ENCODE measurements at regions not wholly inside any gene's neighbourhood (a gene's known extent, or its start where the extent isn't known, plus 50 kb on each side); places are given as distances from the start of the nearest gene placed in this dataset.

- TF ChIP-seq, protein P1, sequence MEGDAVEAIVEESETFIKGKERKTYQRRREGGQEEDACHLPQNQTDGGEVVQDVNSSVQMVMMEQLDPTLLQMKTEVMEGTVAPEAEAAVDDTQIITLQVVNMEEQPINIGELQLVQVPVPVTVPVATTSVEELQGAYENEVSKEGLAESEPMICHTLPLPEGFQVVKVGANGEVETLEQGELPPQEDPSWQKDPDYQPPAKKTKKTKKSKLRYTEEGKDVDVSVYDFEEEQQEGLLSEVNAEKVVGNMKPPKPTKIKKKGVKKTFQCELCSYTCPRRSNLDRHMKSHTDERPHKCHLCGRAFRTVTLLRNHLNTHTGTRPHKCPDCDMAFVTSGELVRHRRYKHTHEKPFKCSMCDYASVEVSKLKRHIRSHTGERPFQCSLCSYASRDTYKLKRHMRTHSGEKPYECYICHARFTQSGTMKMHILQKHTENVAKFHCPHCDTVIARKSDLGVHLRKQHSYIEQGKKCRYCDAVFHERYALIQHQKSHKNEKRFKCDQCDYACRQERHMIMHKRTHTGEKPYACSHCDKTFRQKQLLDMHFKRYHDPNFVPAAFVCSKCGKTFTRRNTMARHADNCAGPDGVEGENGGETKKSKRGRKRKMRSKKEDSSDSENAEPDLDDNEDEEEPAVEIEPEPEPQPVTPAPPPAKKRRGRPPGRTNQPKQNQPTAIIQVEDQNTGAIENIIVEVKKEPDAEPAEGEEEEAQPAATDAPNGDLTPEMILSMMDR (IDR thresholded peaks at IDR 0.05), result no peak
- H3K27me3 Mint-ChIP-seq (ENCODE audit: insufficient read depth, low read depth), result no peaks in the 10 kb centered on the region
- Histone ChIP-seq H3K27ac (no peak overlapping the region), H3K9ac (no peak overlapping the region), H3K27me3 (no peaks in the 10 kb centered on the region), H3K4me3 (no peak overlapping the region), H3F3A (ENCODE audit: low read depth) (no peaks in the 10 kb centered on the region), H3K4me2 (no peak overlapping the region), H3K9me3 (ENCODE audit: low read depth) (no peaks in the 10 kb centered on the region), H3K79me2 (ENCODE audit: low read depth) (no peaks in the 10 kb centered on the region), H4K20me1 (ENCODE audit: low read depth) (no peaks in the 10 kb centered on the region), H3K4me1 (no peaks in the 10 kb centered on the region), H3K36me3 (no peaks in the 10 kb centered on the region), H2AFZ (replicated peaks) (no peak overlapping the region)
- DNase-seq (ENCODE audit: low spot score), result no peak
- H3K9me3 Mint-ChIP-seq, result no peaks in the 10 kb centered on the region
- H3K36me3 Mint-ChIP-seq, result no peaks in the 10 kb centered on the region
- no peaks in the 10 kb centered on the region for H3K4me1 Mint-ChIP-seq
- no peak overlapping the region for H3K27ac Mint-ChIP-seq
- H3K4me3 Mint-ChIP-seq, result no peak overlapping the region
These were observed 53.2 kb upstream of the C4orf54 start for GRCh38 chr4:99710681-99711345.

- Histone ChIP-seq H3K4me1 (no peaks in the 10 kb centered on the region), H3K4me3 (no peak overlapping the region), H3K36me3 (no peaks in the 10 kb centered on the region), H3K27me3 (no peaks in the 10 kb centered on the region), H3K4me2 (no peak overlapping the region), H3F3A (ENCODE audit: low read depth) (no peaks in the 10 kb centered on the region), H2AFZ (replicated peaks) (no peak overlapping the region), H3K27ac (no peak overlapping the region), H3K79me2 (ENCODE audit: low read depth) (no peaks in the 10 kb centered on the region), H3K9ac (no peak overlapping the region), H4K20me1 (ENCODE audit: low read depth) (no peaks in the 10 kb centered on the region), H3K9me3 (ENCODE audit: low read depth) (no peaks in the 10 kb centered on the region)
- Mint-ChIP-seq H3K36me3 (no peaks in the 10 kb centered on the region), H3K4me1 (no peaks in the 10 kb centered on the region), H3K9me3 (no peaks in the 10 kb centered on the region), H3K27me3 (ENCODE audit: insufficient read depth, low read depth) (no peaks in the 10 kb centered on the region), H3K4me3 (no peak overlapping the region), H3K27ac (no peak overlapping the region)
- DNase-seq (ENCODE audit: low spot score), result no peak
- TF ChIP-seq, protein P1 (IDR thresholded peaks at IDR 0.05), result no peak
- TF ChIP-seq EZH2 (IDR thresholded peaks at IDR 0.05) (no peak), EZH2phosphoT487 (IDR thresholded peaks at IDR 0.05) (no peak)
These were observed 52.4 kb upstream of the C4orf54 start for GRCh38 chr4:99710020-99710419.

GRCh38 chr4:99708551-99708950 lies 50.9 kb upstream of the C4orf54 start:
- H3K27me3 Mint-ChIP-seq (ENCODE audit: insufficient read depth, low read depth), result no peaks in the 10 kb centered on the region
- no peaks in the 10 kb centered on the region for H3K79me2 ChIP-seq (ENCODE audit: low read depth)

More at GRCh38 chr4:99708551-99708950, 50.9 kb upstream of the C4orf54 start:
- no peak overlapping the region for H3K9ac ChIP-seq
- Mint-ChIP-seq H3K36me3 (no peaks in the 10 kb centered on the region), H3K4me1 (no peaks in the 10 kb centered on the region), H3K27ac (no peak overlapping the region), H3K4me3 (no peak overlapping the region), H3K9me3 (peaks cover 4% of the 10 kb centered on the region)
- no peaks in the 10 kb centered on the region for H3F3A ChIP-seq (ENCODE audit: low read depth)
- no peak overlapping the region for H3K4me2 ChIP-seq
- no peaks in the 10 kb centered on the region for H3K27me3 ChIP-seq
- no peak overlapping the region for H3K27ac ChIP-seq
- H4K20me1 ChIP-seq (ENCODE audit: low read depth), result no peaks in the 10 kb centered on the region
- DNase-seq (ENCODE audit: low spot score), result no peak
- H3K4me1 ChIP-seq, result no peaks in the 10 kb centered on the region
- TF ChIP-seq EZH2phosphoT487 (IDR thresholded peaks at IDR 0.05) (no peak), EZH2 (IDR thresholded peaks at IDR 0.05) (no peak)
- TF ChIP-seq, protein P1 (IDR thresholded peaks at IDR 0.05), result no peak
- no peak overlapping the region for H2AFZ ChIP-seq (replicated peaks)
- H3K36me3 ChIP-seq, result no peaks in the 10 kb centered on the region
- H3K4me3 ChIP-seq, result no peak overlapping the region
- H3K9me3 ChIP-seq (ENCODE audit: low read depth), result no peaks in the 10 kb centered on the region

Measured in neural progenitor cell (in vitro differentiated cells).